ENCODE measurements at regions not wholly inside any gene's neighbourhood (a gene's known extent, or its start where the extent isn't known, plus 50 kb on each side); places are given as distances from the start of the nearest gene placed in this dataset.

- TF ChIP-seq POLR2A (IDR thresholded peaks at IDR 0.05), result no peak
- no peak for TF ChIP-seq CTCF (IDR thresholded peaks at IDR 0.05)
- Histone ChIP-seq H3K4me3 (no peak overlapping the region), H3K27me3 (no peaks in the 10 kb centered on the region), H3K9me3 (no peaks in the 10 kb centered on the region), H3K27ac (no peak overlapping the region), H3K36me3 (no peaks in the 10 kb centered on the region), H3K4me1 (peaks cover 0 to 6% (median 0%) of the 10 kb centered on the region in 3 donors)
- WGBS, 2 donors, result 72 to 73% methylated on average over 4 of the region's 4 CpGs
- no peak for DNase-seq
- intact Hi-C loops (cut with DNase I), result no loop called here
Measured at GRCh38 chr10:22816298-22816653, 101.9 kb upstream of the PIP4K2A start.

GRCh38 chr10:22810643-22811465, 96.5 kb upstream of the PIP4K2A start:
- Histone ChIP-seq H3K27me3 (no peaks in the 10 kb centered on the region), H3K4me1 (no peaks in the 10 kb centered on the region), H3K4me3 (no peak overlapping the region), H3K9me3 (no peaks in the 10 kb centered on the region), H3K27ac (no peak overlapping the region), H3K36me3 (no peaks in the 10 kb centered on the region)
- intact Hi-C loops (cut with DNase I), result no loop called here
- no peak for DNase-seq
- TF ChIP-seq CTCF (IDR thresholded peaks at IDR 0.05) (no peak), POLR2A (IDR thresholded peaks at IDR 0.05) (no peak)
- WGBS, 2 donors, result 53 to 55% methylated on average over 6 to 7 of the region's 7 CpGs

GRCh38 chr10:22807238-22807637, 92.9 kb upstream of the PIP4K2A start:
- Histone ChIP-seq H3K9me3 (no peaks in the 10 kb centered on the region), H3K4me1 (peaks cover 0 to 23% (median 0%) of the 10 kb centered on the region in 3 donors), H3K27ac (no peak overlapping the region), H3K36me3 (no peaks in the 10 kb centered on the region), H3K27me3 (no peaks in the 10 kb centered on the region), H3K4me3 (no peak overlapping the region)
- intact Hi-C loops (cut with DNase I), result no loop called here
- DNase-seq, result no peak
- TF ChIP-seq POLR2A (IDR thresholded peaks at IDR 0.05) (no peak), CTCF (IDR thresholded peaks at IDR 0.05) (no peak)
- 93 to 96% methylated on average over 4 of the region's 4 CpGs for WGBS, 2 donors

GRCh38 chr10:22805304-22805703, 90.9 kb upstream of the PIP4K2A start:
- H3K4me3 ChIP-seq, result no peak overlapping the region
- TF ChIP-seq POLR2A (IDR thresholded peaks at IDR 0.05), result no peak
- TF ChIP-seq CTCF (IDR thresholded peaks at IDR 0.05), result no peak
- H3K36me3 ChIP-seq, result no peaks in the 10 kb centered on the region
- intact Hi-C loops (cut with DNase I), result no loop called here
- peaks cover 0 to 23% (median 0%) of the 10 kb centered on the region in 3 donors for H3K4me1 ChIP-seq
- H3K9me3 ChIP-seq, result no peaks in the 10 kb centered on the region
- no peak for DNase-seq
- 23 to 54% methylated on average over 4 of the region's 4 CpGs for WGBS, 2 donors
- no peak overlapping the region for H3K27ac ChIP-seq
- no peaks in the 10 kb centered on the region for H3K27me3 ChIP-seq

- H3K4me3 ChIP-seq, result no peak overlapping the region
- no peaks in the 10 kb centered on the region for H3K9me3 ChIP-seq
- TF ChIP-seq POLR2A (IDR thresholded peaks at IDR 0.05) (no peak), CTCF (IDR thresholded peaks at IDR 0.05) (no peak)
- H3K4me1 ChIP-seq, result peaks cover 0 to 23% (median 0%) of the 10 kb centered on the region in 3 donors
- WGBS, 2 donors, result 25 to 44% methylated on average over 2 of the region's 2 CpGs
- no peak overlapping the region for H3K27ac ChIP-seq
- no peaks in the 10 kb centered on the region for H3K27me3 ChIP-seq
- H3K36me3 ChIP-seq, result no peaks in the 10 kb centered on the region
- intact Hi-C loops (cut with DNase I), result no loop called here
- no peak for DNase-seq
Measured at GRCh38 chr10:22803261-22803885, 89.0 kb upstream of the PIP4K2A start.
